Progenitor cell of endocrine pancreas (in vitro differentiated cells): ENCODE measurements at regions not wholly inside any gene's neighbourhood (a gene's known extent, or its start where the extent isn't known, plus 50 kb on each side); places are given as distances from the start of the nearest gene placed in this dataset.

Source experiments
- DNase-seq: peaks from one replicate; pipeline ENCODE4 v3.0.0; 2021; ENCODE audit warnings: low spot score; ENCODE audit not compliant: unreplicated experiment
- H3K27ac Mint-ChIP-seq: 2 replicates; pipeline ENCODE4 v1.8.0; 2021; ENCODE audit warnings: mild to moderate bottlenecking, moderate library complexity, mixed read lengths
- H3K27me3 Mint-ChIP-seq: 2 replicates; pipeline ENCODE4 v1.8.0; 2021; ENCODE audit warnings: mixed read lengths
- H3K36me3 Mint-ChIP-seq: 2 replicates; pipeline ENCODE4 v1.8.0; 2022; ENCODE audit warnings: mixed read lengths; ENCODE audit not compliant: insufficient read depth
- H3K4me1 Mint-ChIP-seq: 2 replicates; pipeline ENCODE4 v1.8.0; 2021; ENCODE audit warnings: low read depth, mixed read lengths
- H3K4me3 Mint-ChIP-seq: 2 replicates; pipeline ENCODE4 v1.8.0; 2021; ENCODE audit warnings: low read depth, mild to moderate bottlenecking, moderate library complexity, mixed read lengths
- H3K9me3 Mint-ChIP-seq: 2 replicates; pipeline ENCODE4 v1.8.0; 2021; ENCODE audit warnings: low read depth, mixed read lengths
- CTCF ChIP-seq: fragments of 200-600 bp; sonication (generic); IDR thresholded peaks from one replicate; pipeline ENCODE4 v1.5.0; 2021; ENCODE audit warnings: antibody characterized with exemption, mild to moderate bottlenecking; ENCODE audit not compliant: unreplicated experiment

GRCh38 chr1:170240409-170240808 is 94.7 kb downstream of the NTMT2 start:
- Mint-ChIP-seq H3K4me3 (no peak overlapping the region), H3K36me3 (no peaks in the 10 kb centered on the region), H3K9me3 (no peaks in the 10 kb centered on the region), H3K27me3 (no peaks in the 10 kb centered on the region), H3K27ac (no peak overlapping the region), H3K4me1 (peaks cover 8% of the 10 kb centered on the region)
- TF ChIP-seq CTCF, result no peak
- no peak for DNase-seq

- Mint-ChIP-seq H3K9me3 (no peaks in the 10 kb centered on the region), H3K27me3 (no peaks in the 10 kb centered on the region), H3K4me1 (peaks cover 8% of the 10 kb centered on the region), H3K4me3 (no peak overlapping the region), H3K27ac (no peak overlapping the region), H3K36me3 (no peaks in the 10 kb centered on the region)
- no peak for TF ChIP-seq CTCF
- no peak for DNase-seq
These were observed 95.6 kb downstream of the NTMT2 start for GRCh38 chr1:170241266-170241851.

- Mint-ChIP-seq H3K4me3 (no peak overlapping the region), H3K27me3 (no peaks in the 10 kb centered on the region), H3K36me3 (peaks cover 3% of the 10 kb centered on the region), H3K27ac (no peak overlapping the region), H3K9me3 (peaks cover 8% of the 10 kb centered on the region), H3K4me1 (peaks cover 3% of the 10 kb centered on the region)
- no peak for DNase-seq
- TF ChIP-seq CTCF, result no peak
These were observed 102.2 kb downstream of the NTMT2 start for GRCh38 chr1:170247751-170248521.

DNA sequence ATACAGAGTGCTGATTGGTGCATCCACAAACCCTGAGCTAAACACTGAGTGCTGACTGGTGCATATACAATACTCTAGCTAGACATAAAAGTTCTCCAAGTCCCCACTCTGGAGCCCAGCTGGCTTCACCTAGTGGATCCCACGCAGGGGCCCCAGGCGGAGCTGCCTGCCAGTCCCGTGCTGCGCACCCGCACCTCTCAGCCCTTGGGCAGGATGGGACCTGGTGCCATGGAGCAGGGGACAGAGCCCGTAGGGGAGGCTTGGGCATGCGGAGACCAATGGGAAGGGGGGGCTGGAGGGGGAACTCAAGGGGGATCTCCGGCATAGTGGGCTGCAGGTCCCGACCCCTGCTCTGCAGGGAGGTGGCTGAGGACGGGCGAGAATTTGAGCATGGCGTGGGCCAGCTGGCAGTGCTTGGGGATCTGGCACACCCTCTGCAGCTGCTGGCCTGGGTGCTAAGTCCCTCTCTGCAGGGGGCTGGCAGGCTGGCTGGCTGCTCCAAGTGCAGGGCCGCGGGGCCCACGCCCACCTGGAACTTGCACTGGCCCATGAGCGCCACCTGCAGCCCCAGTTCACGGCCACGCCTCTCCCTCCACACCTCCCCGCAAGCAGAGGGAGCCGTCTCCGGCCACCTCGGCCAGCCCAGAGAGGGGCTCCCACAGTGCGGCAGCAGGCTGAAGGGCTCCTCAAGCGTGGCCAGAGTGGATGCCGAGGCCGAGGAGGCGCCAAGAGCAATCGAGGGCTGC is 104.9 kb downstream of the NTMT2 start:
- DNase-seq, result no peak
- Mint-ChIP-seq H3K4me3 (no peak overlapping the region), H3K9me3 (peaks cover 8% of the 10 kb centered on the region)

More for the DNA sequence above, 104.9 kb downstream of the NTMT2 start:
- Mint-ChIP-seq H3K4me1 (no peaks in the 10 kb centered on the region), H3K27ac (no peak overlapping the region), H3K27me3 (no peaks in the 10 kb centered on the region), H3K36me3 (peaks cover 3% of the 10 kb centered on the region)
- no peak for TF ChIP-seq CTCF
